ENCODE measurements at regions not wholly inside any gene's neighbourhood (a gene's known extent, or its start where the extent isn't known, plus 50 kb on each side); places are given as distances from the start of the nearest gene placed in this dataset.
"Not testable (repeated sequence)": the region's sequence is repeated elsewhere in the genome, so short reads cannot be mapped to it uniquely, and the experiment has no call there.

GRCh38 chr10:130265542-130265941, 129.4 kb downstream of the GLRX3 start:
- POLR2A ChIA-PET (ENCODE audit: unreplicated experiment) = no interaction called here

GRCh38 chr10:130282492-130283218, 146.5 kb downstream of the GLRX3 start:
- H3K27me3 ChIP-seq (ENCODE audit: low read length) = no peaks in the 10 kb centered on the region
- ChIA-PET POLR2A (ENCODE audit: unreplicated experiment) (no interaction called here), CTCF (no interaction called here)
- DNase-seq (no peak), ATAC-seq (no peak)
- H3K4me1 ChIP-seq (ENCODE audit: insufficient read depth, low read length) = no peaks in the 10 kb centered on the region
- BruUV-seq (replicated peaks) = no TSS peak
- intact Hi-C loops (cut with micrococcal nuclease) = no loop called here
- no peaks in the 10 kb centered on the region for H3K36me3 ChIP-seq (ENCODE audit: low read depth, low read length)
- H3F3A ChIP-seq (ENCODE audit: low read length, unreplicated experiment) = no peaks in the 10 kb centered on the region
- H3K27ac ChIP-seq (ENCODE audit: low read length) = no peak overlapping the region
- H3K4me3 ChIP-seq (ENCODE audit: low read length) = no peak overlapping the region
- H3K4me2 ChIP-seq (ENCODE audit: low read length) = no peak overlapping the region
- TF ChIP-seq CTCF (conservative IDR thresholded peaks at IDR 0.05; ENCODE audit: low read depth, low read length) (no peak), EZH2 (IDR thresholded peaks at IDR 0.05; ENCODE audit: low read length, unreplicated experiment) (no peak)
- H3K79me2 ChIP-seq (ENCODE audit: low read length) = no peaks in the 10 kb centered on the region
- no peak overlapping the region for H2AFZ ChIP-seq (ENCODE audit: low read length)
- H3K9me3 ChIP-seq (ENCODE audit: low read length) = peaks cover 28% of the 10 kb centered on the region; the same call in 1 of the 2 replicates
- H3K9me2 ChIP-seq (replicated peaks; ENCODE audit: low read length) = no peaks in the 10 kb centered on the region
- H3K9ac ChIP-seq (ENCODE audit: low read length) = no peak overlapping the region
- H4K20me1 ChIP-seq (ENCODE audit: low read length) = no peaks in the 10 kb centered on the region

More at GRCh38 chr10:130265542-130265941, 129.4 kb downstream of the GLRX3 start:
- H3K27ac ChIP-seq (ENCODE audit: low read length) = no peak overlapping the region
- H3K4me3 ChIP-seq (ENCODE audit: low read length) = no peak overlapping the region
- H3K36me3 ChIP-seq (ENCODE audit: low read depth, low read length) = no peaks in the 10 kb centered on the region
- no peak overlapping the region for H3K4me2 ChIP-seq (ENCODE audit: low read length)
- no peaks in the 10 kb centered on the region for H3K79me2 ChIP-seq (ENCODE audit: low read length)
- no peaks in the 10 kb centered on the region for H3K27me3 ChIP-seq (ENCODE audit: low read length)
- intact Hi-C loops (cut with micrococcal nuclease) = no loop called here
- no peak for ATAC-seq
- no peaks in the 10 kb centered on the region for H3K9me2 ChIP-seq (replicated peaks; ENCODE audit: low read length)
- no peak overlapping the region for H2AFZ ChIP-seq (ENCODE audit: low read length)
- no peaks in the 10 kb centered on the region for H3F3A ChIP-seq (ENCODE audit: low read length, unreplicated experiment)
- CTCF ChIA-PET = no interaction called here
- H3K9ac ChIP-seq (ENCODE audit: low read length) = no peak overlapping the region
- H4K20me1 ChIP-seq (ENCODE audit: low read length) = no peaks in the 10 kb centered on the region
- no TSS peak for BruUV-seq (replicated peaks)
- no peak for TF ChIP-seq CTCF (conservative IDR thresholded peaks at IDR 0.05; ENCODE audit: low read depth, low read length)
- TF ChIP-seq EZH2phosphoT487 (IDR thresholded peaks at IDR 0.05; ENCODE audit: borderline replicate concordance, low read length) = no peak
- no peak for TF ChIP-seq EZH2 (IDR thresholded peaks at IDR 0.05; ENCODE audit: low read length, unreplicated experiment)
- H3K9me3 ChIP-seq (ENCODE audit: low read length) = no peaks in the 10 kb centered on the region
- no peak for DNase-seq
- H3K4me1 ChIP-seq (ENCODE audit: insufficient read depth, low read length) = no peaks in the 10 kb centered on the region

- H3K4me1 ChIP-seq (ENCODE audit: insufficient read depth, low read length) = no peaks in the 10 kb centered on the region
- peaks cover 25% of the 10 kb centered on the region; the same call in 1 of the 2 replicates for H3K9me3 ChIP-seq (ENCODE audit: low read length)
- no peaks in the 10 kb centered on the region for H3K27me3 ChIP-seq (ENCODE audit: low read length)
Observed at GRCh38 chr10:130283219-130283545, 147.0 kb downstream of the GLRX3 start.

GRCh38 chr10:130295761-130296160, 159.6 kb downstream of the GLRX3 start:
- H3K36me3 ChIP-seq (ENCODE audit: low read depth, low read length); H3K9me3 ChIP-seq (ENCODE audit: low read length); H3F3A ChIP-seq (ENCODE audit: low read length, unreplicated experiment); H3K79me2 ChIP-seq (ENCODE audit: low read length); H3K27ac ChIP-seq (ENCODE audit: low read length); H3K4me1 ChIP-seq (ENCODE audit: insufficient read depth, low read length); H4K20me1 ChIP-seq (ENCODE audit: low read length); CTCF ChIA-PET; H3K27me3 ChIP-seq (ENCODE audit: low read length); H3K9me2 ChIP-seq (replicated peaks; ENCODE audit: low read length); H3K9ac ChIP-seq (ENCODE audit: low read length); H3K4me2 ChIP-seq (ENCODE audit: low read length); H2AFZ ChIP-seq (ENCODE audit: low read length); ATAC-seq; BruUV-seq (replicated peaks); intact Hi-C loops (cut with micrococcal nuclease); DNase-seq; H3K4me3 ChIP-seq (ENCODE audit: low read length); POLR2A ChIA-PET (ENCODE audit: unreplicated experiment): not testable (repeated sequence)

More at GRCh38 chr10:130283219-130283545, 147.0 kb downstream of the GLRX3 start:
- Histone ChIP-seq H3K4me3 (ENCODE audit: low read length) (no peak overlapping the region), H4K20me1 (ENCODE audit: low read length) (no peaks in the 10 kb centered on the region), H3K79me2 (ENCODE audit: low read length) (no peaks in the 10 kb centered on the region), H3K36me3 (ENCODE audit: low read depth, low read length) (no peaks in the 10 kb centered on the region), H2AFZ (ENCODE audit: low read length) (no peak overlapping the region), H3F3A (ENCODE audit: low read length, unreplicated experiment) (no peaks in the 10 kb centered on the region), H3K4me2 (ENCODE audit: low read length) (no peak overlapping the region), H3K9ac (ENCODE audit: low read length) (no peak overlapping the region), H3K9me2 (replicated peaks; ENCODE audit: low read length) (no peaks in the 10 kb centered on the region), H3K27ac (ENCODE audit: low read length) (no peak overlapping the region)
- no TSS peak for BruUV-seq (replicated peaks)
- ChIA-PET POLR2A (ENCODE audit: unreplicated experiment) (no interaction called here), CTCF (no interaction called here)
- intact Hi-C loops (cut with micrococcal nuclease) = no loop called here
- TF ChIP-seq CTCF (conservative IDR thresholded peaks at IDR 0.05; ENCODE audit: low read depth, low read length) (no peak), EZH2phosphoT487 (IDR thresholded peaks at IDR 0.05; ENCODE audit: borderline replicate concordance, low read length) (no peak), EZH2 (IDR thresholded peaks at IDR 0.05; ENCODE audit: low read length, unreplicated experiment) (no peak)
- ATAC-seq (no peak), DNase-seq (no peak)
